COR-L47 (cell line): ENCODE measurements at regions not wholly inside any gene's neighbourhood (a gene's known extent, or its start where the extent isn't known, plus 50 kb on each side); places are given as distances from the start of the nearest gene placed in this dataset.

Source experiments
- DNase-seq: peaks from one replicate; lab custom pipeline; 2025; lab: John Stamatoyannopoulos, UW

DNA sequence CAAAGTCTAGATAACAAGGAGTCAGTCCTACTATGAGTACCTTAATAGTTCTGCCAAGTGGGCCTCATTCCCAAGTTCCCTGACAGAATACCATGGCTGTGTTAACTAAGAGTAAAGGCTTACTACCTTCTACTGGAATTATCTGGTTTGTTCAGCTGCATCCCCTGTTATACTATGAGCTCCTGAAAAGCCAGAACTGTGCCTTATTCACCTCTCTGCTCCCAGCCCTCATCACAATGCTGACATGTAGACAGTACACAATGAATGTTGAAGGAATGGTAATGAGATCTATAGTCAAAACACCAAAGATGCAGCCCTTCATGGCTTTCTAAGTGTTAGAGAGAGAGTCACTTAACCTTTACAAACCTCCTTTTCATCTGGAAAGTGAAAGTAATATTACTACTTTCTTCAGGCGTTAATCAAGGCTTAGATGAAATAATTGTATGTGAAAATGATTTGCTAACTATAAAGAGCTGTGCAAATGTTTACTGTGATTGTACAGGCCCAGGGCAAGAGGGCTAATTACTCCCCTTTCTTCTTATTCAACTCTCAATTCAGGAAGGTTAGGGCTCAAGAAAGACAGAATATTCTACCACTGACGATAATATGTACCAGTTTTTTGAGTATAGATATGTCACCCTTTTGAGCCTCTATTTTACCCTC, 70.3 kb upstream of the MROH9 start:
- DNase-seq: no peak

DNA sequence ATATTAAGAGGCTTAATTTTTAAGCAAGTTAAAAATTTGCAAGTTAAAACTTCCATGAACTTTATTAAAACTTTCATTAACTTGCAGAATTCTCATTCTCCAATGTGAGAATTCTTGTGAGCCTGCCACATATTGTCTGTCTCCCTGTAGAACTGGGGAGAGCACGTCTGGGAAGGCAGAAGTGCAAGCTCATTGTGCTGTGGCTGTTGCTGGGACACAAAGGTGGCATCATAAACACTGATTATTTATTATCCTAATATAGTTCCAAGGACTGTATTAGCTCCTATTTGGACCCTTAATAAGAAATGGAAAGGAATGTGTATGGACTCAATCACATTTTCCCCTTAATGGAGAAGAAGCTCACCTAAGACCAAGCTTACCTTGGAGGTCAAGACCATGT, 68.7 kb upstream of the MROH9 start:
- no peak for DNase-seq

DNA sequence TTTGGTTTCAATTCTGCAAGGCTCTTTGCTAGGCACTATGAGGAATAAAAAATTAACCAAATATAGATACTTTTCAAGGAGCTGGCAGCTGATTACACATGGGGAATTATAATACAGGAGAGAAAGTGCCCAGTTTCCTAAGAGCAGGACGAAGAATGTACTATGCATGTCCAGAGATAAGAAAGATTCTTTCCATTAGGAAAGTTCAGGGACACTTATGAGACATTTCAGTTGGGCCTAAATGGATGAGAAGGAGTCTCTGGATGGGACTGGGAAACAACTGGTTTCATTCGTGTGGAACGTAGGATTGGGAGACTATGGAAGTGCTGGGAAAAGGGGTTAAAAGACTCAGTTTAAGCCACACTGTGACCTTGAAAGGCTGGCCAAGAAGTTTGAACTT, 63.5 kb upstream of the MROH9 start:
- DNase-seq: no peak

DNA sequence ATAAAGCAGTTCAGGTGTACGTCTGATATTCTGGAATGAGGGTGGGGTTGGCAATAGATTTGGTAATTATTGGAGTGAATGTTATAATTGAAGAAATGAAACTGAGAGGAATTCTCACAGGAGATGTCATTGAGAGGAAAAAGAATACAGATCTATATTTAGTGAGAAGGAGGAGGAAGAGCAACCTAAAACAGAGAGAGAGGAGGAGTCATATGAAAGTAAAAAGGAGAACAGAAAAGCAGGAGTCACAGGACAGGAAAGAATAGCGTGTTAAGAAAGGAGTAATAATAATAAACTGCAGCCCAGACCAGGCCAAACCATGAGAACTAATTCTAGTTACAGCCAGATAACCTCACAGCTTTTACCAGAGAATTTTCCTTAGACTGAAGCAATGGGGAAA, 62.7 kb upstream of the MROH9 start:
- DNase-seq: no peak

DNA sequence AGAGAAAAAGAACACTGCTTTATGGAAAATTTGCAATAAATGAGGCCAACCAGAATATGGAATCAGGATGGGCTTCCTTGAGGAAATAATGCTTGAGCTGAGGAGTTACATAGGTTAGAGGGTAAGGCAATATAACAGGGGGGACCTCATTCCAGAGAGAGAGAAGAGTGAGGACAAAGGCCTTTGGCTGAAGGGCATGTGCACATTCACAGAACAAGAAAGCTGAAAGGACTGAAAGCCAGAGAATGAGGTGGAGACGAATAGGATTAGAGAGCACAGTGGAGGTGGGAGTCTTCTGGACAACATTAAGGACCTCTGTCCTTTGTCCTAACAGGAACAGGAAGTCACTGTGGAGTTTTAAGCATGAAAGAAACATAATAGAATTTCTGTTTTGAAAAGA, 60.7 kb upstream of the MROH9 start:
- no peak for DNase-seq

DNA sequence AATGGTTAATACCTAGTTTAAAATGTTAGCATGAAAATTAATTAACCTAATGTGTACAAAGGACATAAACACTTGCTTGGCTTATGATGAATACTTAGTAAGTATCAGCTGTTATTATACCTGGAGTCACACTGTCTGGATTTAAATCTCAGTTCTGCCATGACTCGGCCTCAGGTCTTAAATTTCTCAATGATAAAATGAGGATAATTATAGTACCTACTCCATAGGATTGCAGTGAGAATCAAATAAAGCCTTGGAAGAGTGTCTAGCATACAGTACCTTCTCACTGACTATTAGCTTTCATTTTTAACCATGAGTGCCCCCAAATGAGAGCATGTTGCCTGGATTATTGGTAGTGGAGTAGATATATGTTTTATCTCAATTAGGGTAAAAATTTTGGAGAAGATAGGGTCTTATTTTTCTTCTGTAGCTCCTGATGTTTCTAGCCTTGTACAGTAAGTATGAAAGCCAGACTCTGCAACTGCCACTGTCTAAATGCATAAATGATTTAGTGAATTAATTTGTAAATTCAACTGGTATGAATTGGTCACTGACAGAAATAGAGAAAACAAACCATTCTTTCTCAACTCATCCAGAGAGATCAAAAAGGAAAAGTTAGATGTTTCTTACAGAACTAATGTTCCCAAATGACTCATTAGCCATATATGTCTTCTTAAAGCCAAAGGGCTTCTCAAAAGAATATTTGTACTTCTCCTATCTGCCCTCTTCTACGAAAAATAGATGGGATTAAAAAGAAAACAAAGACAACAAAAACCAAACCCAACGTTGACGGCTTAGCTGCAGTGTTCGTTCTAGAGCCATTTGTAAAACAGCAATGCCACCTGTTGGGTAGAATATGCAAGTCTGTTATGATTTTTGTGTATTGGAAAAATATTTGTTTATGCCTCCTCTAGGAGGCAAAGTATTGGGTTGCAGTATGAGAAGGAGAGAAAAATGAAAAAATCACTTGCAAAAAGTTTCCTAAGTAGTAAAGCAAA, 53.8 kb upstream of the MROH9 start:
- DNase-seq: peak; percentile 6
